NOMO-1 treated with DMSO at 0.1 percent for 48 hours (cell line): ENCODE measurements at regions not wholly inside any gene's neighbourhood (a gene's known extent, or its start where the extent isn't known, plus 50 kb on each side); places are given as distances from the start of the nearest gene placed in this dataset.

Source experiments
- DNase-seq: peaks from one replicate; lab custom pipeline; 2025; ENCODE audit not compliant: unreplicated experiment; lab: John Stamatoyannopoulos, UW

GRCh38 chr6:11332463-11332862, 100.0 kb upstream of the NEDD9 start:
- DNase-seq = no peak

- peak; percentile 24 for DNase-seq
Observed at GRCh38 chr6:11331111-11331510, 98.6 kb upstream of the NEDD9 start.

- DNase-seq = peak; percentile 58
Observed at GRCh38 chr6:11330413-11330760, 97.9 kb upstream of the NEDD9 start.

- DNase-seq = no peak
Observed at GRCh38 chr6:11329726-11330412, 97.4 kb upstream of the NEDD9 start.

GRCh38 chr6:11328613-11329247, 96.3 kb upstream of the NEDD9 start:
- no peak for DNase-seq

- DNase-seq = no peak
Observed at GRCh38 chr6:11327961-11328360, 95.5 kb upstream of the NEDD9 start.

- no peak for DNase-seq
Observed at GRCh38 chr6:11326116-11326515, 93.6 kb upstream of the NEDD9 start.

- DNase-seq = no peak
Observed at GRCh38 chr6:11324453-11325015, 92.1 kb upstream of the NEDD9 start.

- DNase-seq = peak; percentile 100
Observed at GRCh38 chr6:11323666-11324452, 91.4 kb upstream of the NEDD9 start.

GRCh38 chr6:11322252-11322885, 89.9 kb upstream of the NEDD9 start:
- DNase-seq = no peak

GRCh38 chr6:11320914-11321597, 88.6 kb upstream of the NEDD9 start:
- DNase-seq = no peak

GRCh38 chr6:11318835-11319813, 86.7 kb upstream of the NEDD9 start:
- no peak for DNase-seq

GRCh38 chr6:11317885-11318771, 85.7 kb upstream of the NEDD9 start:
- DNase-seq = peak; percentile 92

GRCh38 chr6:11315743-11316437, 83.4 kb upstream of the NEDD9 start:
- DNase-seq = no peak

- no peak for DNase-seq
Observed at GRCh38 chr6:11313207-11313606, 80.7 kb upstream of the NEDD9 start.

GRCh38 chr6:11311970-11312369, 79.5 kb upstream of the NEDD9 start:
- no peak for DNase-seq

GRCh38 chr6:11309947-11310665, 77.6 kb upstream of the NEDD9 start:
- DNase-seq = no peak
